BE2C (cell line): ENCODE measurements at regions not wholly inside any gene's neighbourhood (a gene's known extent, or its start where the extent isn't known, plus 50 kb on each side); places are given as distances from the start of the nearest gene placed in this dataset.

ENCODE experiments used
- DNase-seq: peaks from one replicate; pipeline ENCODE4 v3.0.0-alpha.2; 2020
- H3K27me3 ChIP-seq: fragments of 250-450 bp; sonication (Bioruptor Pico); 2 replicates; pipeline ENCODE4 v1.5.1; 2020; ENCODE audit warnings: mild to moderate bottlenecking
- H3K36me3 ChIP-seq: fragments of 250-450 bp; sonication (Bioruptor Pico); 2 replicates; pipeline ENCODE4 v1.5.1; 2020; ENCODE audit warnings: mild to moderate bottlenecking
- H3K4me1 ChIP-seq: fragments of 250-450 bp; sonication (Bioruptor Pico); 2 replicates; pipeline ENCODE4 v1.5.1; 2020
- H3K4me3 ChIP-seq: 2 replicates; pipeline ENCODE4 v1.5.1; 2011; ENCODE audit warnings: low read depth, low read length
- H3K9me3 ChIP-seq: fragments of 250-450 bp; sonication (Bioruptor Pico); 2 replicates; pipeline ENCODE4 v1.5.1; 2020
- CTCF ChIP-seq: IDR thresholded peaks from 2 replicates; pipeline ENCODE4 v1.5.1; 2012; ENCODE audit warnings: mild to moderate bottlenecking, low read depth, low read length

- no peak for DNase-seq
- Histone ChIP-seq H3K4me1 (no peaks in the 10 kb centered on the region), H3K36me3 (no peaks in the 10 kb centered on the region), H3K4me3 (no peak overlapping the region), H3K9me3 (no peaks in the 10 kb centered on the region), H3K27me3 (no peaks in the 10 kb centered on the region)
- TF ChIP-seq CTCF, result no peak
These were observed 294.1 kb upstream of the FLRT2 start for GRCh38 chr14:85235868-85236267.

DNA sequence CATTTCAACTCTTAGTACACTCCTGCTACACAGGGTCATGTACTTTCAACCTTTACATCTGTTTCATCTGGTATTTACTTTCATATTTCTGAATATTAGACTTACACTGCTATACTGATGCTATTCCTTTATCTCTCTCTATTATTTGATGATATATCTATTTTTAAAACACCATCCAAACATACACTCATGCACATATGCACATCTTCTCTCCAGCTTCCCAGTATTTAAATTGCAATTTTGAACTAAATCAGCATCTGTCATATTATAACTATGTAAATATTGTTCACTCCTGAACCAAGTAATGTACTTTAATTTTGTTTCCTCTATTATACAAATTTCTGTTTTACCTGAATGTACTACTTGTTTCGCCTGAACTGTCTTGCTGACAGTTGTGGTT, 293.6 kb upstream of the FLRT2 start:
- Histone ChIP-seq H3K36me3 (no peaks in the 10 kb centered on the region), H3K4me1 (no peaks in the 10 kb centered on the region), H3K9me3 (no peaks in the 10 kb centered on the region), H3K27me3 (no peaks in the 10 kb centered on the region), H3K4me3 (no peak overlapping the region)
- TF ChIP-seq CTCF, result no peak
- DNase-seq, result no peak

DNA sequence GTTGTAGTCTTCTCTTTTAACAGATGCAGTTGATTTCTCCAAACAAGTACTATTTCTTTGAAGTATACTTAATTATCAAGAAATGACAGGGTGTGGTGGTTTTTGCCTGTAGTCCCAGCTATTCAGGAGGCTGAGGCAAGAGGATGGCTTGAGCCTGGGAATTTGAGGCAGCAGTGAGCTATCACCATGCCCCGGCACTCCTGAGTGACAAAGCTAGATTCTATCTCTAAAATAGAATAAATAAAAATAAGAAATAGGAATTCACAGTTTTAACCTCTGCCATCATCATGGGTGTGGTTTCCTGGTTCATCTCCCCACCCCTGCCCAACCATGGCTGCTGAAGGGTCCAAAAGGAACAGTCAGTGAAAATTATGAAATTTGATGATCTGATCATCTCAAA, 290.2 kb upstream of the FLRT2 start:
- Histone ChIP-seq H3K4me3 (no peak overlapping the region), H3K36me3 (no peaks in the 10 kb centered on the region), H3K4me1 (no peaks in the 10 kb centered on the region), H3K27me3 (no peaks in the 10 kb centered on the region), H3K9me3 (no peaks in the 10 kb centered on the region; the same call in 1 of the 2 replicates)
- DNase-seq, result no peak
- TF ChIP-seq CTCF, result no peak

- H3K36me3 ChIP-seq, result no peaks in the 10 kb centered on the region
- no peak for DNase-seq
- no peak overlapping the region for H3K4me3 ChIP-seq
- no peak for TF ChIP-seq CTCF
- no peaks in the 10 kb centered on the region for H3K27me3 ChIP-seq
- H3K4me1 ChIP-seq, result no peaks in the 10 kb centered on the region
- H3K9me3 ChIP-seq, result no peaks in the 10 kb centered on the region; the same call in 1 of the 2 replicates
These were observed 288.7 kb upstream of the FLRT2 start for GRCh38 chr14:85241022-85241855.

GRCh38 chr14:85242666-85243065, 287.3 kb upstream of the FLRT2 start:
- no peak for TF ChIP-seq CTCF
- DNase-seq, result no peak
- Histone ChIP-seq H3K9me3 (no peaks in the 10 kb centered on the region; the same call in 1 of the 2 replicates), H3K4me1 (no peaks in the 10 kb centered on the region), H3K36me3 (no peaks in the 10 kb centered on the region), H3K4me3 (no peak overlapping the region), H3K27me3 (no peaks in the 10 kb centered on the region)

DNA sequence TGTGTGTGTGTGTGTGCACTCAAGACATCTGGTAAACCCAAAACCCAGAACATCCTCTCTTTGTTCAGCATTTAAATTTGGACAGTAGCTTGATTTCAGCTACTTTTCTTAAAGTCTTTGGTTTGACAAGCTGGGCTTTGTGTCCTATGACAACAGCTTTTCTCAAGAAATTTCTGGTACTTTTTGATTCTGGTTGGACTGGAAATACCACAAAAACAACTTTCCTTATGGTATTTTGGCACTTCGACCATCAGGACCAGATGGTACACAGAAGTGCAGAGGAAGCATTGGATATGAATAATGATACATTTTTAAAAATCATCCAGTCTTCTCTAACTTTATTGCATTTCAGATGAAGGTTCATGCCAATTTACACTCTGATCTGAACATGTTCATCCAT, 286.6 kb upstream of the FLRT2 start:
- no peaks in the 10 kb centered on the region for H3K36me3 ChIP-seq
- H3K27me3 ChIP-seq, result no peaks in the 10 kb centered on the region
- no peak overlapping the region for H3K4me3 ChIP-seq
- no peak for DNase-seq
- no peaks in the 10 kb centered on the region for H3K4me1 ChIP-seq
- no peak for TF ChIP-seq CTCF
- no peaks in the 10 kb centered on the region; the same call in 1 of the 2 replicates for H3K9me3 ChIP-seq
